ENCODE measurements at regions not wholly inside any gene's neighbourhood (a gene's known extent, or its start where the extent isn't known, plus 50 kb on each side); places are given as distances from the start of the nearest gene placed in this dataset.

- H3K36me3 ChIP-seq (ENCODE audit: low read depth), result no peaks in the 10 kb centered on the region
- H3K4me3 ChIP-seq (ENCODE audit: severe bottlenecking), result no peak overlapping the region
- H3K9me3 ChIP-seq (ENCODE audit: severe bottlenecking), result no peaks in the 10 kb centered on the region
- no peak for TF ChIP-seq CTCF (IDR thresholded peaks at IDR 0.05; ENCODE audit: poor library complexity, severe bottlenecking)
- no peaks in the 10 kb centered on the region for H3K4me1 ChIP-seq (ENCODE audit: insufficient read depth, poor library complexity, severe bottlenecking)
- H3K27me3 ChIP-seq (ENCODE audit: insufficient read depth, poor library complexity, severe bottlenecking), result no peaks in the 10 kb centered on the region
- no peak for ATAC-seq (ENCODE audit: low read depth)
- H3K27ac ChIP-seq (ENCODE audit: poor library complexity, severe bottlenecking), result no peak overlapping the region
- no peak for DNase-seq (ENCODE audit: low spot score)
These were observed 231.4 kb downstream of the LRRN1 start for GRCh38 chr3:4030624-4031023.

GRCh38 chr3:4033296-4033695 is 234.1 kb downstream of the LRRN1 start:
- Histone ChIP-seq H3K4me1 (ENCODE audit: insufficient read depth, poor library complexity, severe bottlenecking) (no peaks in the 10 kb centered on the region), H3K27me3 (ENCODE audit: insufficient read depth, poor library complexity, severe bottlenecking) (no peaks in the 10 kb centered on the region), H3K9me3 (ENCODE audit: severe bottlenecking) (no peaks in the 10 kb centered on the region), H3K4me3 (ENCODE audit: severe bottlenecking) (no peak overlapping the region), H3K27ac (ENCODE audit: poor library complexity, severe bottlenecking) (no peak overlapping the region), H3K36me3 (ENCODE audit: low read depth) (no peaks in the 10 kb centered on the region)
- no peak for TF ChIP-seq CTCF (IDR thresholded peaks at IDR 0.05; ENCODE audit: poor library complexity, severe bottlenecking)
- no peak for ATAC-seq (ENCODE audit: low read depth)
- no peak for DNase-seq (ENCODE audit: low spot score)

DNA sequence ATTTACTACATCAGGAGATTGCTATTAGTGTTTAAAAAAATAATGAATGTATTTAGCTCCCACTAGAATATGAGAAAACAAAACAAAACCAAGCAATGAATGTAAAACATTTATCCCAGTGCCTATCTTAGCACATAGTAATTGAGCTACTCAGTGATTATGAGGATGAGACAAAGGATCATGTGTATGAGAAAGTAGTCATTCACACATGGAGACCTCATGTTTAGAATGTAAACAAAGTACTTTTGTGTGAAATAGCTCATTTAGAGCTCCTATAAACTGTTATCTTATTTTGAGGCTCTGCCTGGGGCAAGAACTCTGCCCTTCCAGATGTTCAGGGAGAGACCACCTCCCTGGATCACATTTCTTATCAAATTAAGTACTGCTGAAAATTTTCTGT is 236.8 kb downstream of the LRRN1 start:
- H3K27me3 ChIP-seq (ENCODE audit: insufficient read depth, poor library complexity, severe bottlenecking), result no peaks in the 10 kb centered on the region
- H3K27ac ChIP-seq (ENCODE audit: poor library complexity, severe bottlenecking), result no peak overlapping the region
- ATAC-seq (ENCODE audit: low read depth), result no peak
- H3K36me3 ChIP-seq (ENCODE audit: low read depth), result no peaks in the 10 kb centered on the region
- TF ChIP-seq CTCF (IDR thresholded peaks at IDR 0.05; ENCODE audit: poor library complexity, severe bottlenecking), result no peak
- H3K9me3 ChIP-seq (ENCODE audit: severe bottlenecking), result no peaks in the 10 kb centered on the region
- no peaks in the 10 kb centered on the region for H3K4me1 ChIP-seq (ENCODE audit: insufficient read depth, poor library complexity, severe bottlenecking)
- no peak overlapping the region for H3K4me3 ChIP-seq (ENCODE audit: severe bottlenecking)
- no peak for DNase-seq (ENCODE audit: low spot score)

DNA sequence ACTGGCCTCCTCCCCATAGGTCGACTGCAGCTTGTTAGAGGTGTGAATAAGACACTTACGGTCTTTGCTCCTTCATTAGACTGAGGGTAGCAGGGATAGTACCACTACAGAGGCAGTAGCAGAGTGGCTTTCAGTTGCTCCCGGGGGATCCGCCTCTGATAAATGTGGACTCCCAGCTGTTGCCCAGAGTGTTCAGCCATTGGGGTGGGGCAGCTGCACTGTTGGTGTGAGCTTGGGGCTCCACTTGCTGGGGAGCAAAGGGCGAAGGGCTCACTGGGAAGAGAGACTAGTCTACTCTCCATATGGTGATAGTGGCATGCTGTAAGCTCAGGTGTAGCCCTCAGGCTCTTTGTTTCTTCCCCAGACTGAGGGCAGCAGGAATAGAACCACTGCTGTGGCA is 239.1 kb downstream of the LRRN1 start:
- no peak for DNase-seq (ENCODE audit: low spot score)
- Histone ChIP-seq H3K4me3 (ENCODE audit: severe bottlenecking) (no peak overlapping the region), H3K27me3 (ENCODE audit: insufficient read depth, poor library complexity, severe bottlenecking) (no peaks in the 10 kb centered on the region), H3K27ac (ENCODE audit: poor library complexity, severe bottlenecking) (no peak overlapping the region), H3K36me3 (ENCODE audit: low read depth) (no peaks in the 10 kb centered on the region), H3K4me1 (ENCODE audit: insufficient read depth, poor library complexity, severe bottlenecking) (no peaks in the 10 kb centered on the region), H3K9me3 (ENCODE audit: severe bottlenecking) (no peaks in the 10 kb centered on the region)
- no peak for ATAC-seq (ENCODE audit: low read depth)
- TF ChIP-seq CTCF (IDR thresholded peaks at IDR 0.05; ENCODE audit: poor library complexity, severe bottlenecking), result no peak

GRCh38 chr3:4042070-4042469 is 242.8 kb downstream of the LRRN1 start:
- DNase-seq (ENCODE audit: low spot score) (no peak), ATAC-seq (ENCODE audit: low read depth) (no peak)
- Histone ChIP-seq H3K4me3 (ENCODE audit: severe bottlenecking) (no peak overlapping the region), H3K4me1 (ENCODE audit: insufficient read depth, poor library complexity, severe bottlenecking) (no peaks in the 10 kb centered on the region), H3K36me3 (ENCODE audit: low read depth) (no peaks in the 10 kb centered on the region), H3K27me3 (ENCODE audit: insufficient read depth, poor library complexity, severe bottlenecking) (no peaks in the 10 kb centered on the region), H3K9me3 (ENCODE audit: severe bottlenecking) (no peaks in the 10 kb centered on the region), H3K27ac (ENCODE audit: poor library complexity, severe bottlenecking) (no peak overlapping the region)
- TF ChIP-seq CTCF (IDR thresholded peaks at IDR 0.05; ENCODE audit: poor library complexity, severe bottlenecking), result no peak

All from RWPE2 (cell line).